ENCODE measurements at regions not wholly inside any gene's neighbourhood (a gene's known extent, or its start where the extent isn't known, plus 50 kb on each side); places are given as distances from the start of the nearest gene placed in this dataset.

- ATAC-seq, result peak in 1 of 2 donors; percentile 46
Observed at GRCh38 chr2:234725528-234726264, 226.1 kb upstream of the SH3BP4 start.

GRCh38 chr2:234724850-234725249, 227.0 kb upstream of the SH3BP4 start:
- intact Hi-C loops (cut with DNase I; ENCODE audit: low total_unique reads), result no loop called here
- TF ChIP-seq POLR2A (IDR thresholded peaks at IDR 0.05), result no peak
- TF ChIP-seq CTCF (IDR thresholded peaks at IDR 0.05 in 4 of 5, conservative IDR thresholded peaks at IDR 0.05 in 1 of 5), result no peak
- Histone ChIP-seq H3K27me3 (no peaks in the 10 kb centered on the region), H3K9me3 (no peaks in the 10 kb centered on the region), H3K4me1 (no peaks in the 10 kb centered on the region), H3K4me3 (no peak overlapping the region), H3K27ac (no peak overlapping the region), H3K36me3 (no peaks in the 10 kb centered on the region)
- ATAC-seq (no peak), DNase-seq (no peak)
- in situ Hi-C loops (cut with MboI; ENCODE audit: low sequenced_read_pairs in 4 of 4), result no loop called here

More at GRCh38 chr2:234725528-234726264, 226.1 kb upstream of the SH3BP4 start:
- TF ChIP-seq CTCF (IDR thresholded peaks at IDR 0.05 in 4 of 5, conservative IDR thresholded peaks at IDR 0.05 in 1 of 5), result no peak
- no peak for TF ChIP-seq POLR2A (IDR thresholded peaks at IDR 0.05)
- H3K27ac ChIP-seq, result no peak overlapping the region
- no peaks in the 10 kb centered on the region for H3K4me1 ChIP-seq
- no peak overlapping the region for H3K4me3 ChIP-seq
- DNase-seq, result peak in 1 of 2 donors; percentile 26
- in situ Hi-C loops (cut with MboI; ENCODE audit: low sequenced_read_pairs in 4 of 4) (no loop called here), intact Hi-C loops (cut with DNase I; ENCODE audit: low total_unique reads) (no loop called here)
- H3K9me3 ChIP-seq, result no peaks in the 10 kb centered on the region
- no peaks in the 10 kb centered on the region for H3K27me3 ChIP-seq
- H3K36me3 ChIP-seq, result no peaks in the 10 kb centered on the region

- no peaks in the 10 kb centered on the region for H3K4me1 ChIP-seq
- H3K27me3 ChIP-seq, result no peaks in the 10 kb centered on the region
- no peak overlapping the region for H3K27ac ChIP-seq
- no peak for DNase-seq
- ATAC-seq, result no peak
- no peaks in the 10 kb centered on the region for H3K9me3 ChIP-seq
- intact Hi-C loops (cut with DNase I; ENCODE audit: low total_unique reads) (no loop called here), in situ Hi-C loops (cut with MboI; ENCODE audit: low sequenced_read_pairs in 4 of 4) (no loop called here)
- no peak overlapping the region for H3K4me3 ChIP-seq
- H3K36me3 ChIP-seq, result no peaks in the 10 kb centered on the region
- no peak for TF ChIP-seq POLR2A (IDR thresholded peaks at IDR 0.05)
- no peak for TF ChIP-seq CTCF (IDR thresholded peaks at IDR 0.05 in 4 of 5, conservative IDR thresholded peaks at IDR 0.05 in 1 of 5)
Observed at GRCh38 chr2:234723400-234723799, 226.5 kb upstream of the ARL4C start.

GRCh38 chr2:234722176-234722575, 225.3 kb upstream of the ARL4C start:
- H3K4me1 ChIP-seq, result no peaks in the 10 kb centered on the region
- in situ Hi-C loops (cut with MboI; ENCODE audit: low sequenced_read_pairs in 4 of 4) (no loop called here), intact Hi-C loops (cut with DNase I; ENCODE audit: low total_unique reads) (no loop called here)
- DNase-seq, result no peak
- H3K27me3 ChIP-seq, result no peaks in the 10 kb centered on the region
- no peaks in the 10 kb centered on the region for H3K36me3 ChIP-seq
- no peaks in the 10 kb centered on the region for H3K9me3 ChIP-seq
- H3K27ac ChIP-seq, result no peak overlapping the region
- no peak for ATAC-seq
- no peak overlapping the region for H3K4me3 ChIP-seq
- TF ChIP-seq CTCF (IDR thresholded peaks at IDR 0.05 in 4 of 5, conservative IDR thresholded peaks at IDR 0.05 in 1 of 5) (no peak), POLR2A (IDR thresholded peaks at IDR 0.05) (no peak)
